ENCODE measurements at regions not wholly inside any gene's neighbourhood (a gene's known extent, or its start where the extent isn't known, plus 50 kb on each side); places are given as distances from the start of the nearest gene placed in this dataset.

- no peak overlapping the region for H3K4me2 ChIP-seq (replicated peaks; ENCODE audit: extremely low read depth, low read length, poor library complexity, severe bottlenecking)
- no peak overlapping the region for H3K27ac ChIP-seq (ENCODE audit: low read depth in 1 of 2, low read length in 2 of 2)
- H3K4me3 ChIP-seq (replicated peaks in 1 of 3; ENCODE audit: low read depth in 2 of 3, low read length in 3 of 3): no peak overlapping the region
- no peaks in the 10 kb centered on the region for H3K9me3 ChIP-seq (replicated peaks in 1 of 2; ENCODE audit: control insufficient read depth in 1 of 2, insufficient read depth in 1 of 2, low read length in 2 of 2)
- intact Hi-C loops (cut with micrococcal nuclease): no loop called here
- H3K36me3 ChIP-seq (replicated peaks in 1 of 2; ENCODE audit: control insufficient read depth in 1 of 2, insufficient read depth in 2 of 2, low read length in 2 of 2): no peaks in the 10 kb centered on the region
- no peak overlapping the region for H3K4me3 Mint-ChIP-seq
- H3K36me3 Mint-ChIP-seq: no peaks in the 10 kb centered on the region
- H3K27me3 Mint-ChIP-seq (ENCODE audit: low read depth in 3 of 3): peaks cover 0 to 6% (median 4%) of the 10 kb centered on the region in 3 donors
- H3K9me3 Mint-ChIP-seq: peaks cover 0 to 4% (median 0%) of the 10 kb centered on the region in 7 donors
- no peaks in the 10 kb centered on the region for H4K20me1 ChIP-seq (ENCODE audit: insufficient read depth, low read length)
- DNase-seq: no peak
- H3K9ac ChIP-seq (ENCODE audit: insufficient read depth, low read length, poor library complexity, severe bottlenecking): no peak overlapping the region
- H2AFZ ChIP-seq (ENCODE audit: insufficient read depth, low read depth, low read length, poor library complexity, severe bottlenecking): no peak overlapping the region
- H3K27ac Mint-ChIP-seq: peak overlapping the region in 2 of 7 donors; percentile 33 to 68
- TF ChIP-seq, protein P1, sequence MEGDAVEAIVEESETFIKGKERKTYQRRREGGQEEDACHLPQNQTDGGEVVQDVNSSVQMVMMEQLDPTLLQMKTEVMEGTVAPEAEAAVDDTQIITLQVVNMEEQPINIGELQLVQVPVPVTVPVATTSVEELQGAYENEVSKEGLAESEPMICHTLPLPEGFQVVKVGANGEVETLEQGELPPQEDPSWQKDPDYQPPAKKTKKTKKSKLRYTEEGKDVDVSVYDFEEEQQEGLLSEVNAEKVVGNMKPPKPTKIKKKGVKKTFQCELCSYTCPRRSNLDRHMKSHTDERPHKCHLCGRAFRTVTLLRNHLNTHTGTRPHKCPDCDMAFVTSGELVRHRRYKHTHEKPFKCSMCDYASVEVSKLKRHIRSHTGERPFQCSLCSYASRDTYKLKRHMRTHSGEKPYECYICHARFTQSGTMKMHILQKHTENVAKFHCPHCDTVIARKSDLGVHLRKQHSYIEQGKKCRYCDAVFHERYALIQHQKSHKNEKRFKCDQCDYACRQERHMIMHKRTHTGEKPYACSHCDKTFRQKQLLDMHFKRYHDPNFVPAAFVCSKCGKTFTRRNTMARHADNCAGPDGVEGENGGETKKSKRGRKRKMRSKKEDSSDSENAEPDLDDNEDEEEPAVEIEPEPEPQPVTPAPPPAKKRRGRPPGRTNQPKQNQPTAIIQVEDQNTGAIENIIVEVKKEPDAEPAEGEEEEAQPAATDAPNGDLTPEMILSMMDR (IDR thresholded peaks at IDR 0.05): no peak
- H3K4me1 Mint-ChIP-seq: peaks cover 22% of the 10 kb centered on the region
- no peaks in the 10 kb centered on the region for H3K27me3 ChIP-seq (ENCODE audit: control insufficient read depth in 2 of 2, insufficient read depth in 2 of 2, low read length in 2 of 2)
- 93% methylated on average over 3 of the region's 5 CpGs for WGBS (ENCODE audit: insufficient coverage)
- H3K4me1 ChIP-seq (ENCODE audit: control insufficient read depth in 1 of 2, insufficient read depth in 2 of 2, low read length in 2 of 2): peaks cover 11 to 12% of the 10 kb centered on the region in 2 donors
- no peaks in the 10 kb centered on the region for H3K79me2 ChIP-seq (ENCODE audit: insufficient read depth, low read length)
Measured at GRCh38 chr9:90029996-90030395, 425.2 kb downstream of the GADD45G start.

- Histone ChIP-seq H3K9me3 (replicated peaks in 1 of 2; ENCODE audit: control insufficient read depth in 1 of 2, insufficient read depth in 1 of 2, low read length in 2 of 2) (no peaks in the 10 kb centered on the region), H3K79me2 (ENCODE audit: insufficient read depth, low read length) (no peaks in the 10 kb centered on the region), H3K4me3 (replicated peaks in 1 of 3; ENCODE audit: low read depth in 2 of 3, low read length in 3 of 3) (no peak overlapping the region), H3K27ac (ENCODE audit: low read depth in 1 of 2, low read length in 2 of 2) (no peak overlapping the region), H3K36me3 (replicated peaks in 1 of 2; ENCODE audit: control insufficient read depth in 1 of 2, insufficient read depth in 2 of 2, low read length in 2 of 2) (no peaks in the 10 kb centered on the region), H3K4me2 (replicated peaks; ENCODE audit: extremely low read depth, low read length, poor library complexity, severe bottlenecking) (no peak overlapping the region), H3K4me1 (ENCODE audit: control insufficient read depth in 1 of 2, insufficient read depth in 2 of 2, low read length in 2 of 2) (no peaks in the 10 kb centered on the region), H3K9ac (ENCODE audit: insufficient read depth, low read length, poor library complexity, severe bottlenecking) (no peak overlapping the region), H2AFZ (ENCODE audit: insufficient read depth, low read depth, low read length, poor library complexity, severe bottlenecking) (no peak overlapping the region), H3K27me3 (ENCODE audit: control insufficient read depth in 2 of 2, insufficient read depth in 2 of 2, low read length in 2 of 2) (no peaks in the 10 kb centered on the region), H4K20me1 (ENCODE audit: insufficient read depth, low read length) (no peaks in the 10 kb centered on the region)
- H3K27ac Mint-ChIP-seq: no peak overlapping the region
- no peaks in the 10 kb centered on the region for H3K36me3 Mint-ChIP-seq
- no peak overlapping the region for H3K4me3 Mint-ChIP-seq
- H3K27me3 Mint-ChIP-seq (ENCODE audit: low read depth in 3 of 3): peaks cover 0 to 4% (median 1%) of the 10 kb centered on the region in 3 donors
- DNase-seq: no peak
- intact Hi-C loops (cut with micrococcal nuclease): no loop called here
- peaks cover 0 to 4% (median 0%) of the 10 kb centered on the region in 7 donors for H3K9me3 Mint-ChIP-seq
- TF ChIP-seq, protein P1 (IDR thresholded peaks at IDR 0.05): no peak
- 80% methylated on average over 6 of the region's 9 CpGs for WGBS (ENCODE audit: insufficient coverage)
- H3K4me1 Mint-ChIP-seq: peaks cover 5% of the 10 kb centered on the region
Measured at GRCh38 chr9:90032296-90033027, 427.6 kb downstream of the GADD45G start.
